Left ventricle myocardium superior (tissue), 1 donor: ENCODE measurements at regions not wholly inside any gene's neighbourhood (a gene's known extent, or its start where the extent isn't known, plus 50 kb on each side); places are given as distances from the start of the nearest gene placed in this dataset.
"Not testable (repeated sequence)": the region's sequence is repeated elsewhere in the genome, so short reads cannot be mapped to it uniquely, and the experiment has no call there.

Source experiments
- ATAC-seq: fragments of 200-7000 bp; cut with Tn5 transposase; one replicate; pipeline ENCODE4 v1.9.1; 2020; ENCODE audit warnings: mild to moderate bottlenecking, moderate library complexity
- DNase-seq: peaks from one replicate; pipeline ENCODE4 v3.0.0-alpha.2; 2020
- intact Hi-C: fragments of 100-400 bp; cut with micrococcal nuclease; formaldehyde crosslinking; loops from one replicate; pipeline ENCODE4 v1.11.0; 2022
- donor health status: DM: no; HTN: yes; CAD: no; lungs with severe emphysema.

GRCh38 chr20:55937283-55937682 is 68.0 kb downstream of the CBLN4 start:
- intact Hi-C loops, result no loop called here
- no peak for DNase-seq
- ATAC-seq, result no peak

GRCh38 chr20:55936209-55936595 is 69.1 kb downstream of the CBLN4 start:
- DNase-seq, result no peak
- intact Hi-C loops, result no loop called here
- ATAC-seq, result no peak

GRCh38 chr20:55935448-55936208 is 69.7 kb downstream of the CBLN4 start:
- DNase-seq, result no peak
- no peak for ATAC-seq
- intact Hi-C loops, result no loop called here

GRCh38 chr20:55934146-55934545 is 71.2 kb downstream of the CBLN4 start:
- intact Hi-C loops, result no loop called here
- ATAC-seq (no peak), DNase-seq (no peak)

- ATAC-seq, intact Hi-C loops, DNase-seq: not testable (repeated sequence)
Measured at GRCh38 chr20:55930876-55931275, 74.4 kb downstream of the CBLN4 start.

DNA sequence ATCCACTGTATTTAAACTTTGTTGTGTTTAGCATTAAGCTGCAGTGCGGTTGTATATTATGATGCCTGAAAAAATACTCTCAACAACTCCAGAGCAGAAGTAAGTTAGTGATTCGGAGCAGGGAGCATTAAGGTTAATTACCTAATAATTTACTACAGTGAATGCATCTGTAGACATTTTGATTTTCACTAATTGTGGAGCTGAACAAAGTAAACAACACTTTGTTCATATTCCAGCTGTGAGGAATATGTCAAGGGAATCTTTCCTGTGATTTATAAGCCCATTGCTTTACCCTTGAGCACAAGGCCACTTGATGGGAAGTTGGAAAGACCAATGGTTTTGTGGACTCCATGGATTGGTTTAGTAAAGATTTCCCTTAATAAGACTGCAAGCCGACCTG is 77.1 kb downstream of the CBLN4 start:
- no peak for DNase-seq
- intact Hi-C loops, result no loop called here
- no peak for ATAC-seq

DNA sequence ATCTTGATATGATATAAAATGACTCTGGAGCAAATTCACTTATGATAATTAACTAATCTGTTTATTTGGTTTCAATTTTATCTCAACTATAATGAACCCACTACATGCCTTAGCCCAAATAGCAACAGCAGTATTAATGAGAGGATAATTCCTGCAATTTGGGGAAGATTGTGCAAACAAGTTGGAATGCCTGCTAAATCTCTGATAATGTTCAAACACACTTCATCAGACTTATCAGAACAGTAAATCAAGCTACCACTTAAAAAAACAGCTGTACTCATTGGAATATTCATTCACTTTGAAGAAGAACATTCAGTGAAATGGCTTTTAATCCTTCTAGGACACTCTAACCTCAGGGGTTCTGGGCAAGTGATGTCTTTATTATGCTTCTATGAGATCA is 85.4 kb downstream of the CBLN4 start:
- intact Hi-C loops, result no loop called here
- ATAC-seq, result no peak

DNA sequence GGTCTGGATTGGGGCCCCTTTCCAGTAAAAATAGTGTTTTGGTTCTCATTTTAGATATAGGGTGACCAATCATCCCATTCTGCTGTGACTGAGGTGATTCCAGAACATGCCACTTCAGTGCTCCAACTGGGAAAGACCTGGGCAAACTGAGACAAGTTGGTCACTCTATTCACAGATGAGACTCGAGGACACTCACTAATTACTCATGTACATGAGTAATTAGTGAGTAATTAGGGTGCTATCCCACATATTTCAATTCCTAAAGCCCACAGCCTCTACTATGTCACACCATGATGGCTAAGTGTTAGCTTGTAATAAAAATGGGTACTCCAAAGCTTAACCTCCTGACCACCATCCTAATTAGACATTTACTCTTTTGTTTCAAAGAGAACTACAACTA is 86.0 kb downstream of the CBLN4 start:
- intact Hi-C loops, result no loop called here
- no peak for ATAC-seq
- DNase-seq, result no peak

More for the DNA sequence above, 85.4 kb downstream of the CBLN4 start:
- DNase-seq, result no peak

GRCh38 chr20:55918471-55918870 is 86.8 kb downstream of the CBLN4 start:
- intact Hi-C loops, result no loop called here
- no peak for ATAC-seq
- no peak for DNase-seq

DNA sequence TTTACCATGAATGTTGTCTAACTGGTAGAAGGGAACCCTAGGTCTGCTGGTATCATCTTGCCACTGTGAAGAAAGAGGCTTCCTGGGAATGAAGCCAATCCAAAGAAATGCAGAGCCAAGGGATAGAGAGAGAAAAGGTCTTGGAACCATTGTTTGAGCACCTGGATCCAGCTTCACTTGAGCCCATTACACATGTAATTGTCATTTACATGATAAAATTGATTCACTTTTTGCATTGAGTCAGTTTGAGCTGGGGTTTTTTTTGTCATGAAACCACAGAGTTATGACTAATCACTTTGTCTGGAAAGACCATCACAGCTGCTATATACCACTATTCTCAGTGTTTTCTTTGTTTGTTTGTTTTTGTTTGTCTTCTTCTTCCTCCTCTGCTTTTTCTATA is 112.3 kb downstream of the CBLN4 start:
- ATAC-seq (no peak), DNase-seq (no peak)
- intact Hi-C loops, result no loop called here

DNA sequence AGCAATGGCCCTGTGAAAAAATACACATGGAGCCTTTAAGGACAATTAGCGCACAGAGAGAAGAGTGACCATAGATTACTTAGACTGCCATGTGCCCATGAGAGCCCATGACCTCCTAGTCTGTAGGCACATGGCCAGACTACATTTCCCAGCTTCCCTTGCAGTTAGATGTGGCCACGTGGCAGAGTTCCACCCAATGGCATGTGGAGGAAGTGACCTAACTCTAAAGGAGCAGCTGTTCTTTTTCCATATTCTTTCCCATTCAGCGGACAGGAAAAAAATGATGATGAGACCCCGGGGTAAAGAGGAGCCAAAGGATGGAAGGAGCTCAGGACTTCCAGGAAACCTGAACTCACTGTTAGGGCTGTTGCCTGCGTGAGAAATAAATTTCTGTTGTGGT is 116.6 kb downstream of the CBLN4 start:
- intact Hi-C loops, result no loop called here
- DNase-seq (no peak), ATAC-seq (no peak)

DNA sequence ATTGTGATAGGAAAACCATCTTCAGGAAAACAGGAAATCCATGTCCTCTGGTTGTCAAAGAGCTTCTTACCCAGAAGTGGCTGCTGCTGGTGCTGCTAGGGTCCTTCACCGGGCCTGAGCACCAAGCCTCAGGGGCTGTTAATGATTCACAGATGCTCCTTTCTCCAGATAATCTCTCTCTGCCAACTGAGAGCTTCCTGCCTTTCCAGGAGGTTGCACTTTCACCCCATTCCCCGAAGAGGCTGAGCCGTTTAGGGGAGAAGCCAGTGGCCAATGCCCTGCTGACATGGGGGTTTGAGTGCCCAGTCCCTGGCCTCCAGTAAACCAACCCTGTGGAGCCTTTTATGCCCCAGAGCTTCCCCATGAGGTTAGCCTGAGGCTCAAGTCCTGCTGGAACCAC is 122.4 kb downstream of the CBLN4 start:
- intact Hi-C loops, result no loop called here
- ATAC-seq (no peak), DNase-seq (no peak)

- ATAC-seq (no peak), DNase-seq (no peak)
- intact Hi-C loops, result no loop called here
Measured at GRCh38 chr20:55882286-55882685, 123.0 kb downstream of the CBLN4 start.

GRCh38 chr20:55881204-55881603 is 124.1 kb downstream of the CBLN4 start:
- intact Hi-C loops, result no loop called here
- no peak for ATAC-seq
- no peak for DNase-seq

GRCh38 chr20:55880361-55880760 is 125.0 kb downstream of the CBLN4 start:
- ATAC-seq, result no peak
- no peak for DNase-seq
- intact Hi-C loops, result no loop called here

DNA sequence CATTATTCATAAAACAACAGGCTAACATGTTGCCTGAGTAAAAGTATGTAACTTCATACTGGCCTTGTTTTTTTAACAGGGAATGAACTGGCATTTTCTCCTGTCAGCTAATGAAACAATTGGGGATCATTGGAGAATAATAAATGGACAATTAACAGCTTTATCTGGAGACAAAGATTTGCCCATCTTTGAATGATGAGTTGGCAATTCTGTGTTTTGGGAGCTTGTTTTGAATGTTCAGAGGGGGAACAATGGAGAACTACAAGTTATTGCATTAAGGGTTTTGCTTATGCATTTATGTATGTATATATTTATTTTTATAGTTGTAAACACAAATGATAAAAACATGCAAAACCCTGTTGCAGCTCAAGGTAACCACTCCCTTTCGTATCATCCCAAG is 150.3 kb downstream of the CBLN4 start:
- intact Hi-C loops, result no loop called here

DNA sequence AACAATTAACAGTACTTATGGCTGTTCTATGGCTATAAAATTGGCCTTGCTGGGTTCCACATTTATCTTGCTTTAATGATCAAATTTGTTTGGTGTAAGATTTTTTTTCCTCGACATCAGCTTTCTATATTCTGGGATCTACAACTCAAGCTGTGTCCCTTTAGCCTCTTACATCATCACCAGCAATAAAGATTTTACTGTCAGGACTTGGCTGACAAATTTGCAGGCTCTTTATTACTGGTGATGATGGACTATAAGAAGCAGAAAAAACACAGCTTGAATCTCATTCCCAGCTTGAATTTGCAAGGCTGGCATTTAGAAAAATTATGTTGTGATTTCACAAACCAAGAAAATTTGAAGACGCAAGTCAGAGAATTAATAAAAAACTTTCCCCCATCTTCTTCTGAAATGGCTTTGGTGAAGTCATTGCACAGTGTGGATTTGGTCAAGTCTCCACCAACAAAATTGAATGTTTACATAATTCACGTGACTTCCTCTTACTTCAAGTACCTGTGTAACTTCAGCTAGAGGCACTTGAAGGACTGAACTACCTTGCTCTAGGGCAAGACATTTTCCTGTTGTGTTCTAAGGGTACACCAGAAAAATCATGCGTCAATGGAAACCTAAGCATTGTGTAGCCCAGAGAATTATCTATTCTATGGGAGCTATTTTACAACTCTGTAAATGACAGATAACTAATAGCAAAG is 175.0 kb downstream of the CBLN4 start:
- DNase-seq, result no peak
- no peak for ATAC-seq
- intact Hi-C loops, result no loop called here

More for the DNA sequence above, 150.3 kb downstream of the CBLN4 start:
- no peak for ATAC-seq
- no peak for DNase-seq

- DNase-seq, result no peak
- intact Hi-C loops, result no loop called here
- no peak for ATAC-seq
Measured at GRCh38 chr20:55805138-55805537, 200.2 kb downstream of the CBLN4 start.

GRCh38 chr20:55800552-55801245 is 204.6 kb downstream of the CBLN4 start:
- intact Hi-C loops, result no loop called here
- ATAC-seq (no peak), DNase-seq (no peak)

DNA sequence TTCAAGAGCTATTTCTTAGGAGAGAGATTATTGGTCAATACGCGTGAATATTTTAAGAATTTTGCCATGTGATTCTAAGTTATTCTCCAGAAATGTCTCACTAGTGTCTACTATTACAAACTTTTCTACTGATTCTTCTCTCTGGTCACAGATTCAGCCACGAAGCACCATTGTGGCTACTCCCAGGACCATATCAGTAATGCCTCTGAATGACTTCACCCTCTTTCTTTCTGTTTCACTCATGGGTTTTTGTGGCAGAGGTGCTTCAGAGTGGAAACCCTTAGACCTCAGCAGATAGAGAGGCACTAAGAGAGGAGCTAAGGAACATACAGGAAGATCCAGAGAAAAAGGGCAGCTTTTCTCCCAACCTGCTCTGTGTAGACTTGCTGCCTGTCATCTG is 211.3 kb downstream of the CBLN4 start:
- intact Hi-C loops, result no loop called here
- DNase-seq, result no peak
- ATAC-seq, result no peak
